Breast epithelium (tissue), 3 donors: ENCODE measurements at regions not wholly inside any gene's neighbourhood (a gene's known extent, or its start where the extent isn't known, plus 50 kb on each side); places are given as distances from the start of the nearest gene placed in this dataset.

Experiments used
- POLR2A ChIP-seq: fragments of 450-650 bp; IDR thresholded peaks from one replicate; pipeline ENCODE4 v1.6.1; 2016; ENCODE audit warnings: antibody characterized with exemption, mild to moderate bottlenecking, moderate library complexity
- POLR2AphosphoS5 ChIP-seq, 3 donors: sonication (generic); formaldehyde crosslinking; IDR thresholded peaks; one replicate each; pipeline ENCODE4 v1.6.1; 2017; ENCODE audit warnings: antibody characterized with exemption in 3 of 3
- TF ChIP-seq, protein P1 (sequence below), 3 donors: fragments of 450-650 bp; IDR thresholded peaks; one replicate each; pipeline ENCODE4 v1.5.1; 2016 to 2017; ENCODE audit warnings: antibody characterized with exemption in 3 of 3, mild to moderate bottlenecking in 3 of 3, moderate library complexity in 3 of 3

DNA sequence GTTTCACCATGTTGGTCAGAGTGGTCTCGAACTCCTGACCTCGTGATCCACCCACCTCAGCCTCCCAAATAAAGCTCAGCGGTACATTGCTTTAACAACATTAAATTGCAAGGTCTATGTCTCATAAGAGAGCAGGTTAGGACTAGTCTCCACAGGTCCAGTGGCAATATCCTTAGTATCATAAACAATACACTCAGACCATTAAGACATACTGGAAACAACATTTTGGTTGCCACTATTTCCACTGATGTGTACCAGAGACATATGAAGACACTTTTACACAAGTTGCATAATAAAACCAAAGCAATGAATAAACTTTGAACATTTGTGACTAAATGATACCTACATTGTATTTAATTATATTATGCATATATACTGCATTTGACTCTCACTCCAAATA lies 1130.0 kb downstream of the TSN start:
- TF ChIP-seq, protein P1, sequence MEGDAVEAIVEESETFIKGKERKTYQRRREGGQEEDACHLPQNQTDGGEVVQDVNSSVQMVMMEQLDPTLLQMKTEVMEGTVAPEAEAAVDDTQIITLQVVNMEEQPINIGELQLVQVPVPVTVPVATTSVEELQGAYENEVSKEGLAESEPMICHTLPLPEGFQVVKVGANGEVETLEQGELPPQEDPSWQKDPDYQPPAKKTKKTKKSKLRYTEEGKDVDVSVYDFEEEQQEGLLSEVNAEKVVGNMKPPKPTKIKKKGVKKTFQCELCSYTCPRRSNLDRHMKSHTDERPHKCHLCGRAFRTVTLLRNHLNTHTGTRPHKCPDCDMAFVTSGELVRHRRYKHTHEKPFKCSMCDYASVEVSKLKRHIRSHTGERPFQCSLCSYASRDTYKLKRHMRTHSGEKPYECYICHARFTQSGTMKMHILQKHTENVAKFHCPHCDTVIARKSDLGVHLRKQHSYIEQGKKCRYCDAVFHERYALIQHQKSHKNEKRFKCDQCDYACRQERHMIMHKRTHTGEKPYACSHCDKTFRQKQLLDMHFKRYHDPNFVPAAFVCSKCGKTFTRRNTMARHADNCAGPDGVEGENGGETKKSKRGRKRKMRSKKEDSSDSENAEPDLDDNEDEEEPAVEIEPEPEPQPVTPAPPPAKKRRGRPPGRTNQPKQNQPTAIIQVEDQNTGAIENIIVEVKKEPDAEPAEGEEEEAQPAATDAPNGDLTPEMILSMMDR (IDR thresholded peaks at IDR 0.05) = no peak
- TF ChIP-seq POLR2A (no peak), POLR2AphosphoS5 (IDR thresholded peaks at IDR 0.05) (no peak)
